ENCODE measurements at regions not wholly inside any gene's neighbourhood (a gene's known extent, or its start where the extent isn't known, plus 50 kb on each side); places are given as distances from the start of the nearest gene placed in this dataset.

- TF ChIP-seq CTCF (IDR thresholded peaks at IDR 0.05; ENCODE audit: low read length) (no peak), EZH2 (IDR thresholded peaks at IDR 0.05; ENCODE audit: borderline replicate concordance, low read length) (no peak)
Observed at GRCh38 chr11:39786281-39786680, 1673.2 kb downstream of the LRRC4C start.
